OCI-LY1 (cell line): ENCODE measurements at regions not wholly inside any gene's neighbourhood (a gene's known extent, or its start where the extent isn't known, plus 50 kb on each side); places are given as distances from the start of the nearest gene placed in this dataset.

ENCODE experiments used
- CTCF ChIP-seq: fragments of 200-600 bp; sonication (generic), shearing (Covaris generic); IDR thresholded peaks from 2 replicates; pipeline ENCODE4 v1.5.1; 2017; ENCODE audit warnings: mild to moderate bottlenecking, antibody characterized with exemption, low read length, moderate library complexity, mixed read lengths
- EZH2 ChIP-seq: fragments of 200-600 bp; sonication (generic), shearing (Covaris generic); IDR thresholded peaks from 2 replicates; pipeline ENCODE4 v1.8.0; 2017; ENCODE audit warnings: borderline replicate concordance, mixed run types, mild to moderate bottlenecking, antibody characterized with exemption, low read length, moderate library complexity, mixed read lengths

DNA sequence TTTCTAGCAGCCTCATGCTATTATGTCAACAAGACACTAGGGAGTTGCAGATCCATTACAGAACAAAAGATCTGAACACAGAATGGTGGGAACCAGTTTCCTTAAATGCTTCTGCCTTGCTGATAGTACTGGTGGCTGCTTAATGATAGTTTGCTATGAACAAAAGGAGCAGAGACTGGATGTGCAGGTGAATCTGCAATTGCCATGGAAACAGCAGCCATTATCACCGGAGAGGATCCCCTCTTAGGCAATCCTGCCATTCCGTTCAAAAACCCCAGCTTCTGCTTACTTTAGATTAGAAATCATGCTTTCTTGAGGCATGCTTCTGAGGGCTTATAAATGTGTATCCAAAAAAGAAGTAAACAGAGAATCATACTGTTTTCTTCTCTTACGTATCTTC lies 80.0 kb upstream of the PRKAR2B start:
- TF ChIP-seq CTCF = no peak
- TF ChIP-seq EZH2 = no peak
